NCI-H526 (cell line): ENCODE measurements at regions not wholly inside any gene's neighbourhood (a gene's known extent, or its start where the extent isn't known, plus 50 kb on each side); places are given as distances from the start of the nearest gene placed in this dataset.

Experiments
- DNase-seq, 2 experiments: peaks; one replicate each; lab custom pipeline; 2025; lab: John Stamatoyannopoulos, UW

- peak in 1 of 2 experiments; percentile 41 for DNase-seq
These were observed 194.5 kb downstream of the PHETA1 start for GRCh38 chr12:111174251-111174960.

- no peak for DNase-seq
These were observed 195.1 kb downstream of the PHETA1 start for GRCh38 chr12:111173836-111174235.

GRCh38 chr12:111173391-111173790, 195.5 kb downstream of the PHETA1 start:
- DNase-seq: no peak

- DNase-seq: no peak
These were observed 196.1 kb downstream of the PHETA1 start for GRCh38 chr12:111172786-111173185.

GRCh38 chr12:111171832-111172231, 197.1 kb downstream of the PHETA1 start:
- DNase-seq: no peak

GRCh38 chr12:111171345-111171744, 197.6 kb downstream of the PHETA1 start:
- no peak for DNase-seq

- DNase-seq: no peak
These were observed 198.4 kb downstream of the PHETA1 start for GRCh38 chr12:111170543-111170942.

- no peak for DNase-seq
These were observed 199.4 kb downstream of the PHETA1 start for GRCh38 chr12:111169456-111169855.

GRCh38 chr12:111169032-111169431, 199.9 kb downstream of the PHETA1 start:
- DNase-seq: no peak

GRCh38 chr12:111168009-111168900, 200.6 kb downstream of the PHETA1 start:
- no peak for DNase-seq

GRCh38 chr12:111166779-111167540, 201.9 kb downstream of the PHETA1 start:
- no peak for DNase-seq

GRCh38 chr12:111164833-111165525, 203.9 kb downstream of the PHETA1 start:
- DNase-seq: no peak

GRCh38 chr12:111163422-111163821, 205.5 kb downstream of the PHETA1 start:
- no peak for DNase-seq

- DNase-seq: no peak
These were observed 207.0 kb downstream of the PHETA1 start for GRCh38 chr12:111161898-111162297.

- DNase-seq: peak in 1 of 2 experiments; percentile 17
These were observed 208.3 kb downstream of the PHETA1 start for GRCh38 chr12:111160350-111161241.

GRCh38 chr12:111158992-111159391, 209.9 kb downstream of the PHETA1 start:
- no peak for DNase-seq

- no peak for DNase-seq
These were observed 211.4 kb downstream of the PHETA1 start for GRCh38 chr12:111157486-111157885.

GRCh38 chr12:111156304-111156703, 212.6 kb downstream of the PHETA1 start:
- DNase-seq: no peak

GRCh38 chr12:111155521-111155920, 213.4 kb downstream of the PHETA1 start:
- DNase-seq: no peak

GRCh38 chr12:111155020-111155419, 213.9 kb downstream of the PHETA1 start:
- DNase-seq: no peak
